ENCODE measurements at regions not wholly inside any gene's neighbourhood (a gene's known extent, or its start where the extent isn't known, plus 50 kb on each side); places are given as distances from the start of the nearest gene placed in this dataset.
"Not testable (repeated sequence)": the region's sequence is repeated elsewhere in the genome, so short reads cannot be mapped to it uniquely, and the experiment has no call there.

DNA sequence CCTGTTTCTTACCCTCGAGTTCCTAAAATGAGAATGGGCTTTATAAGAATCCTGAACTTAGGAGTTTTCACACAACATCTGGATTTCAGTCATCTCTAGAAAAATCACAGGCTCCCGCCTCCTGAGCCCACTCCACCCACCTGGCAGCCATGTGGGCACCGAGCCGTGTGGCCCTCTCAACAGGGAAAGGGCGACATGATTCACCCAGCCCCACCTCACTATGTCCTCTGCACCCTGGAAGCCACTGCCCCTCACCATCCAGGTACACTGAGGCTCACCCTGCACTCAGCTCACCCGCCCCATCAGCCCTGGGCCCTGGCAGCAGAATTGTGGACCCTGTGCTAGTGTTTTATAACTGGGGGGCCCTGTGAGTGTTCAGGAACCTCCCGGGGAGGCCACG lies 101.5 kb downstream of the SHANK2 start:
- no peak for DNase-seq

GRCh38 chr11:71148716-71149115 lies 103.7 kb downstream of the SHANK2 start:
- no peak for DNase-seq

DNA sequence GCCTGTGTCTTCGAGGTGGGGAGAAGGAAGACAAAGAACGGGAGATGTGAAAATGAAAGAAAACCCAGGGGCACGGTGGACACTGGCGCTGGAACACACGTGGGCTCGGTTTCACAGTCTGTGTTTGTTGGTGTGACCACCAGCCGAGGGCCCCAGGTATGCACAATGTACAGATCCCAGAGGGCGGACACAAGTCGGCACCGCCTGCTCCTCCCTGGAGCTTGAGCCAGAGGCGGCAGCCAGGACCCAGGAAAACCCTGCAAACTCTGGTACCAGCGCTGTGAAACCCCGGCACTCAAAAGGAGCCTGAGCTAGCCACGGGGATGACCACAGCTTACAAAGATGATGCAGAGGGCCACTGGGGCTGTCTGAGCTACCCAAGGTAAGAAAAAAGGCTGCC lies 105.0 kb downstream of the SHANK2 start:
- no peak for DNase-seq

DNA sequence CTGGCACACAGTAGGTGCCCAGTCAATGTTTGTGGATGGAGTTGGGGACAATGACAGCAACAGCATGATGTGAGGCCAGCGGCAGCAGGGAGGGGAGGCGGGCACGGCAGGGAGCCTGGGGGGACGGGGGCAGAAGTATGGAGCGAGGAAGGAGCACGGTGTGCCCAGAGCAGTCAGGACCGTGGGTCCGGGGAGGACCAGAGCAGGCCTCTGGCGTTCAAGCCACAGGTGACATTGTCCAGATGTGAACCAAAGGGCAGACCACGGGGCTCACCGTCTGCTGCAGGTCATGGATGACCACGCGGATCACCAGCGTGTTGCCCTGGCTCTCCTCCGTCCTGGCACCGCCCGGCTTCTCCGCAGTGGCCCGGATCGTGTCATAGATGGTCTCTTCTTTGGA lies 105.5 kb downstream of the SHANK2 start:
- no peak for DNase-seq

DNA sequence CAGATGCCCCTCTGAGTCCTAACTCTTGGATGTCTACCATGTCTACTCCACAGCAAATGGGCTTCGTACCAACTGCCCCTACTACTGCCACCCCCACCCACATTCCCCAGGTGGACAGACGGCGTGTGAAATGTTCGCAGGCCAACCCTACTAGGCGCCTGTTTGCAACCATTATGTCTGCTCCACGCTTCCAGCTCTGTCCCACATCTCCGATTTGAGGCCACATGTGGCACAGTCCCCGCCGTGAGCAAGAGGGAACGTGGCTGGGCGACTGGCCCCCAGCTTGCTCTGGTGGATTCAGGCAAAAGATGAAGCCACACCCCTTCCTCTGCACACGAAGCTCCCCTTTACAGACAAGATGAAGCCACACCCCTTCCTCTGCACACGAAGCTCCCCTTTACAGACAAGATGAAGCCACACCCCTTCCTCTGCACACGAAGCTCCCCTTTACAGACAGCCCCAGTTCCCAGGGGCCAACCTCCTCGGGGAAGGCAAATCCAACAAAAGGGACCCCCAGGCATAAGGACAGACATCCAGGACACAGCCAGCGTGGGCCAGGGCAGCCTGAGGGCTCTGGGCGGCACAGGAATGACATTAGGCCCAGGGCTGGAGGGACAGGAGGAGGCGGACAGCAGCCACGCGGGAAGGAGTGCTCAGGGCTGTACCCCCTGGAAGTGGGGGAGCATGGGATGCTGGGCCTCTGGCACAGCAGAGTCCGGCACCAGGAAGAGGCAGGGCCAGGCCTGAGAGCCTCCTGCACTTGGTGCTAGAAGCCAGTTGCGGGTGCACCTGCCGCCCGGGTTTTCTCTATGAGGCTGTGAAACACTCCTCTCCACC lies 106.2 kb downstream of the SHANK2 start:
- DNase-seq = no peak

DNA sequence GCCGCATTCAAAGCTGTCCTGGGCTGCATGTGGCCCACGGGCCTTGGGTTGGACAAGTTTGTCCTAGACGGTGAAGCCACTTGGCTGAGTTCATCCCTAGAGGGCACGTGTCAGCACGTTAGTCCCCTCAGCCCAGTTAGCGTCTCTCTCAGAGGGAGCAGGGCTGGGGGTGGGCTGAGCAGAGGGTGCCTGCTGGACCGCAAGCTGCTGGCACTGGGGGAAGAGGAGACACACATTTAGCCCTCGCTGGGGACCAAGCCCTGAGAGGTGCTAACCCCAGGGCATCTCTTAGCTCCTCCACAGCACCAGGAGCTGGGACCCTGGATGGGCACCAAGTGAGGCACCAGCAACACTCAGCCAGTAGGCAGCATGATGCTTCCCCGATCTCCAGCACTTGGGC lies 107.0 kb downstream of the SHANK2 start:
- DNase-seq = no peak

DNA sequence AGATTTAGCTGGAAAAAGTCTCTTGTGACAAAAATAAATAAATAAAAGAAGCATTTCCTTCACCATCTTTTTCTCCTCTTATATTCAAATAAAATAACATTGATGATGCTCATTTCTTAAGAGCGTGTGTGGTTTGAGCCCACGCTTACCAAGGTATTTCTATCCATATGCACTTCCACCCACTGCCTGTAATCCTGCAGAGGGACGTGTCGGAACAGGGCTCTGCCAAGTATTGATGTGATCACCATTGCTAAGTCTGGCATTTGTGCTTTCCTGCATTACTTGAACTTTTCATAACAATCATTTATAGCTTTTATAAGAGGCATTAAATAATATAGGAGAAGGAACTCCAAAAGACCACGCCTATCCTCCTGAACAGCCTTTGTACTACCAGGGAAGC lies 107.6 kb downstream of the SHANK2 start:
- DNase-seq = no peak

DNA sequence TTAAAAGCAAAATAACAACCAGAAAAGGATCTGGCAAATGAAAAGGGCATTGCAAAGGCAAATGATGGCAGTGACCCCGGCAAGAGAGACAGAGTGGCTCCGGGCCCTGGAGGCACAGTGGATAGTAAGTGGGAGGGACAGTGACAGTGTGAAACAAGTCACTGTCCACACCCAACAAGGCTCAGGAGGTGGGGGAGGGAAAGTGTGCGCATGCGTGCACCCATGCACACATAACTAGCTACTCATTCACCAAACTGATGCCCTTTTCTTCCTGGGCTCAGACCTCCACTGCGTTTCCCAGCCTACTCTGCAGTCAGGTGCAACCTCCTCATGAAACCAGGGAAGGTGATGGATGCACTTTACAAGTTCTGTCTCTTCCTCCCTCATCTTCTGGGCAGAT lies 108.4 kb downstream of the SHANK2 start:
- DNase-seq = no peak

GRCh38 chr11:71140206-71140919 lies 112.0 kb downstream of the SHANK2 start:
- no peak for DNase-seq

DNA sequence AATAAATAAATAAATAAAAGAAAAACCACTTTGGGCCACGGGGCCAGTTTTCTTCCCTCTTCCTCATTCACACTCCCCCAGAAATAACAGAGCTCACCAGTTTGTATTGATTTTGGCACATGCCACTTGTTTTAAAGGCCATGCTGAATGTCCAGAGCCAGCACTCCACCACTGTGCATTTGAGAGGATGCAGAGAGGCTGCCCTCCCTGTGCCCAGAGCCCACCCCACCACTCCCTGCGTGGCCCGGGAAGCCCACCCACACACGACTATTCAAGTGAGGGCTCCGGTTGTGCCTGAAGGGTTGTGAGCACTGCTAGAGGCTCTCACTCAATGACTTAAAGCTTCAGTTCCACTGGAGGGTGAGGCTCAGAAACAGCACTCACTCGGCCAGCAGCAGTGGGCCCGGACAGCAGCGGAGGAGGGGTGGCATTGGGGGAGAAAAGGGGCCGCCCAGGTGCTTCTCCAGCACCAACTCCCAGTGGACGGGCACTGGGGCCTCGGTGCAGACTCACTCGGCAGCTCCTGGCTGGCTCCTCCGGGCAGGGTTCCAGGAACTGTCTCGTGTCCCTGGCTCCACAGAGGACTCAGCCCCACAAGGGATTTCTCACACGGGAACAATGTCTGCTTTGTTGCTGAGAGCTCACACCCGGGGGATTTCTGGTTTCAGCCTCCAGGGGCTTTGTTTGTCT lies 112.7 kb downstream of the SHANK2 start:
- DNase-seq = no peak

DNA sequence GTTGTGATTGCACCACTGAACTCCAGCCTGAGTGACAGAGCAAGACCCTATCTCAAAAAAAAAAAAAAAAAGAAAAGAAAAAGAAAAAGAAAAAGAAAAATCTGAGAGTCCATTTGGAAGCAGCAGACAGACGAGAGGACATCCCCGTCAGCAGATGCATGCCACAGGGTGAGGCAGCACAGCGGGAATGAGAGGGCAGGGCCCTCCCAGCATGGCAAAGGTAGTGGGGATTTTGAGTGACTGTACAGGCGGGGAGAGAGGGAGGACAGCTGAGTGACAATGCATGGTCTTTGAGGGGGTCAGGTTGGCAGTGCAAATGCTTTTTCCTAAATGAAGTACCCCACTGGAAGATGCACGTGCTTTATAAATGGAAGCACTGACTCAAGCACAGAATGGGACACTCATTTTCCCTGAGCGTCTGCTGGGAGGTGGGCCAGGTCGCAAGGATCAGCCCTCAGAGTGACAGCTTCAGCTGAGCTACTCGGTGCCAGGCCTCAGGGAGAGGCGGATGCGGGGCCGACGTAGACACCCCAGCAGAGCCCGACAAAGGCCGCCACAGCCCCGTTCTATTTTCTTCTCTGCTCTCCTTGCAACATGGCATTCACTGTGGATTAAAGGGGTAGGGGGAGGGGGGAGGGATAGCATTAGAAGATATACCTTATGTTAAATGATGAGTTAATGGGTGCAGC lies 113.5 kb downstream of the SHANK2 start:
- DNase-seq = no peak

DNA sequence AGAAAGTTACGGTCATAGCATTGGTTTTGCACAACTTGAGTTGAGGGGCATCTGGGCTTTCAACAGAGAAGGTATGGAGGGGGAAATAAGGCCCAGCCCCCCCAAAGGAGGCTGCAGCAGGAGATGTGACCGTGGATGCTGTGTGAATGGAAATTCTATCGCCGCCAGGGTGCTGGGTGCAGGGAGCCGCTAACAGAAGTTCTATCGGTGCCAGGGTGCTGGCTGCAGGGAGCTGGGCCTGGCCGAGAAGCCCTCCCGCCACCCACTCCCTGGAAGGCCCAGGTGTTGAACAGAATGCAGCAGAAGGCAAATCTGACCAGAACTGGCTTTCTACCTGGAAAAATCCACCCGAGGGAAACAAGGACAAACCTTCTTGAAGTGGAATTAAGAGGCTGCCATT lies 115.0 kb downstream of the SHANK2 start:
- DNase-seq = no peak

- no peak for DNase-seq
Observed at GRCh38 chr11:71136095-71136845, 116.1 kb downstream of the SHANK2 start.

DNA sequence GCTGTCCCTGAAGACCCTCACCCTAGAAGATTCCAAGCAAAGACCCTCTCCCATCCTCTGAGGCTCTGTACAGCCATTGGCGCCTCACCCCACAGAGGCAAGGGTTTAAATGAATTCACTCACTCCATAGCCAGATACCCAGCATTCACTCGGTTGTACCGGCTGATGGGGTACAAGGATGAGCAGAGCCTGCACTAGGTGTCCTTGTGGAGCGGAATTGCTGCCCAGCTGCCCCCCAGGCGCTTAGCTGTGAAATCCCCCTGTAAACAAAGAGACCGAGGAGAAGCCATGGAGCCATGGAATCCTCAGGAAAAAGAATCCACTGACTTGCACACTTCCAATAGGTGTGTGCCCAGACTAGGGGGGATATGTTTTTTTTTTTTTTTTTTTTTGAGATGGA lies 117.3 kb downstream of the SHANK2 start:
- no peak for DNase-seq

DNA sequence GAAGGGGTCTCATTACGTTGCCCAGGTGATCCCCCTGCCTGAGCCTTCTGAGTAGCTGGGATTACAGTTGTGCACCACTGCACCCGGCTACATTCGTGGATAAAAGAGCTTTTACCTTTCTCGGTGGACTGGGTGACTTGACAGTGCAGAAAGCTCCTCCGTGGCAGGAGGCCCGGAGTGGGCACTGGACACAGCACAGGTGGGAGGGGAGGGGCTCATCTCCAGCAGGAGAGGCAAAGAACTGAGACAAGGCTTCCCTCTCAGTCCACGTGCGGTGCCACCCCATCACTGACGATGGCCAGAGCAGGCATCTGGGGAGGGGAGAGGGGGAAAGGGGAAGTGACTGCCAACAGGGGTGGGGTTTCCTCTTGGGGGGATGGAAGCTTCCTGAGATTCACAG lies 118.4 kb downstream of the SHANK2 start:
- DNase-seq = no peak

DNA sequence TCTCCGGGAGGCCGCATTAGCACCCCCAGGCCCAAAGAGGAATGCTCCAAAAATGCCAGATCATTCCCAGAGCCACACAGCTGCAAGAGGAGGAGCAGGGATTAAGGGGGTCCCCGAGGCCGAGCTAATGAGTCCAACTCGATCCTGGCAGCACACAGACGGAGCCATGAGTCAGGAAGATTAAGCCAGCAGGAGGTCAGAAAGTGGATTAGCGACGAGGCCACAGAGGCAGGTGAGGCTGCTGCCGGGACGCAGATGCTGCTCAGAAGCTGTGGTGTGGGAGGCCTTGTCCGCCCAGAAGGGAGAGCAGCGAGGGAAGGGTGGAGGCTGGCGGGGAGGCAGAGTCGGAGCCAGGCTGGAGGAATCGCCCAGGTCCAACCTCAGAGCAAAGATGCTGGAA lies 120.5 kb downstream of the SHANK2 start:
- no peak for DNase-seq

GRCh38 chr11:71130106-71130505 lies 122.3 kb downstream of the SHANK2 start:
- no peak for DNase-seq

GRCh38 chr11:71129624-71130023 lies 122.8 kb downstream of the SHANK2 start:
- DNase-seq = no peak

GRCh38 chr11:71127806-71128205 lies 124.6 kb downstream of the SHANK2 start:
- DNase-seq = no peak

DNA sequence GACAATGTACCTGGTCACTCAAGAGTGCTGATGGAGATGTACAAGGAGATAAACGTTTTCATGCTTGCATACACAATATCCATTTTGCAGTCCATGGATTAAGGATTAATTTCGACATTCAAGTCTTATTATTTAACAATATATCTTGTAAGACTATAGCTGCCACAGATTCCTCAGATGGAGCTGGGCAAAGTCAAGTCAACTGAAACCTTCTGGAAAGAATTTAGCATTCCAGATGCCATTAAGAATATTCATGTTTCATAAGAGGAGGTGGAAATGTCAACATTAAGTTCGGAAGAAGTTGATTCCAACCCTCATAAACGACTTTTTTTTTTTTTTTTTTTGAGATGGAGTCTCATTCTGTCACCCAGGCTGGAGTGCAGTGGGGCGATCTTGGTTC lies 126.0 kb downstream of the SHANK2 start:
- DNase-seq = not testable (repeated sequence)

DNA sequence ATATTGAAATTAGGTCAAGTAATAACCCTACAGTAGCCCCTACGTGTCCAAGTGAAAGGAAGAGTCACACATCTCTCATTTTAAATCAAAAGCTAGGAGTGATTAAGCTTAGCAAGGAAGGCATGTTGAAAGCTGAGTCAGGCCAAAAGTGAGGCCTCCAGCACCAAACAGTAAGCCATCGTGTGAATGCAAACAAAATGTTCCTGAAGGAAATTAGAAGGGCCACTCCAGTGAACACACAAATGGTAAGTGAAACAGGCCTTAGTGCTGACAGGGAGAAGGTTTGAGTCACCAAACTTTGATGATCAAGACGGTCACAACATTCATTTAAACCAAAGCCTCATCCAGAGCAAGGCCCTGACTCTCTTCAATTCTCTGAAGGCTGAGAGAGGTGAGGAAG lies 127.2 kb downstream of the SHANK2 start:
- DNase-seq = no peak

- no peak for DNase-seq
Observed at GRCh38 chr11:71124127-71124526, 128.2 kb downstream of the SHANK2 start.

- DNase-seq = no peak
Observed at GRCh38 chr11:71120471-71120896, 131.9 kb downstream of the SHANK2 start.

Measured in SHP77 treated with DMSO at 0.1 percent for 48 hours (cell line).